A549 (cell line): ENCODE measurements at regions not wholly inside any gene's neighbourhood (a gene's known extent, or its start where the extent isn't known, plus 50 kb on each side); places are given as distances from the start of the nearest gene placed in this dataset.

Source experiments
- CEBPB ChIP-seq, 2 experiments: fragments of >200 bp in 1 of 2; sonication (Bioruptor Twin) in 1 of 2; formaldehyde crosslinking in 1 of 2; IDR thresholded peaks; 2 replicates each; pipeline ENCODE4 v1.6.1; 2012 to 2016
- POLR2A ChIP-seq: IDR thresholded peaks from 2 replicates; pipeline ENCODE4 v1.6.1; 2012; ENCODE audit warnings: mild to moderate bottlenecking, low read length
- TF ChIP-seq, protein P1 (sequence below): fragments of >200 bp; sonication (Bioruptor Twin); formaldehyde crosslinking; IDR thresholded peaks from 3 replicates; pipeline ENCODE4 v1.6.1; 2016
- TF ChIP-seq, protein P2 (sequence below): fragments of >200 bp; sonication (Bioruptor Twin); formaldehyde crosslinking; IDR thresholded peaks from 3 replicates; pipeline ENCODE4 v1.5.1; 2016

DNA sequence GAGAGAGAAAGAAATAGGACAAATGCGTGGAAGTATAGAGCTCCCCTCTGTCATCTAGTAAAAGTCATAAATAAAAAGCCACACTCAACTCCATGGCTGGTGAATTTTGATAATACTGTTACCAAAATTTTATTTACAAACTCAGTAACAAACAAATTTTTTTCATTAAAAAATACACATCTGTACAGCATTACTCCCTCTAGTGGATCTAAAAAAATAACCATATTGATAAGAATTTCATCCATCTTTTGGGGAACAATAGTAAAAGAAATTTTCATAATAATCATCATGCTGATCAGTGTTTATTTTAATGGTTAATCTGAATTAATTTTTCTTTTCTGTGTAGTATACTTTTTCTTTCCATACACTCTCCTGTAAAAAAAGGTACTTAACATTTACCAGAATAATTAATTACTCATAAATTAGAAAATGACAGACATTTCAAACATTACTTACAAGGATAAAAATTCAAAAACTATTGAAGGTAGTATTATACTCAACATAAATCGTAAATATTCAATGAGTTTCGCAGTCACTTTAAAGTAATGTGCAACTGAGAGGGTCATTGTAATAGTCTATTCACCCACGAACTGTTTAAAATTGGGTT lies 173.5 kb upstream of the LSM14A start:
- TF ChIP-seq, protein P1, sequence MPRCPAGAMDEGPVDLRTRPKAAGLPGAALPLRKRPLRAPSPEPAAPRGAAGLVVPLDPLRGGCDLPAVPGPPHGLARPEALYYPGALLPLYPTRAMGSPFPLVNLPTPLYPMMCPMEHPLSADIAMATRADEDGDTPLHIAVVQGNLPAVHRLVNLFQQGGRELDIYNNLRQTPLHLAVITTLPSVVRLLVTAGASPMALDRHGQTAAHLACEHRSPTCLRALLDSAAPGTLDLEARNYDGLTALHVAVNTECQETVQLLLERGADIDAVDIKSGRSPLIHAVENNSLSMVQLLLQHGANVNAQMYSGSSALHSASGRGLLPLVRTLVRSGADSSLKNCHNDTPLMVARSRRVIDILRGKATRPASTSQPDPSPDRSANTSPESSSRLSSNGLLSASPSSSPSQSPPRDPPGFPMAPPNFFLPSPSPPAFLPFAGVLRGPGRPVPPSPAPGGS, result no peak
- TF ChIP-seq CEBPB (IDR thresholded peaks at IDR 0.05), result no peak
- TF ChIP-seq, protein P2, sequence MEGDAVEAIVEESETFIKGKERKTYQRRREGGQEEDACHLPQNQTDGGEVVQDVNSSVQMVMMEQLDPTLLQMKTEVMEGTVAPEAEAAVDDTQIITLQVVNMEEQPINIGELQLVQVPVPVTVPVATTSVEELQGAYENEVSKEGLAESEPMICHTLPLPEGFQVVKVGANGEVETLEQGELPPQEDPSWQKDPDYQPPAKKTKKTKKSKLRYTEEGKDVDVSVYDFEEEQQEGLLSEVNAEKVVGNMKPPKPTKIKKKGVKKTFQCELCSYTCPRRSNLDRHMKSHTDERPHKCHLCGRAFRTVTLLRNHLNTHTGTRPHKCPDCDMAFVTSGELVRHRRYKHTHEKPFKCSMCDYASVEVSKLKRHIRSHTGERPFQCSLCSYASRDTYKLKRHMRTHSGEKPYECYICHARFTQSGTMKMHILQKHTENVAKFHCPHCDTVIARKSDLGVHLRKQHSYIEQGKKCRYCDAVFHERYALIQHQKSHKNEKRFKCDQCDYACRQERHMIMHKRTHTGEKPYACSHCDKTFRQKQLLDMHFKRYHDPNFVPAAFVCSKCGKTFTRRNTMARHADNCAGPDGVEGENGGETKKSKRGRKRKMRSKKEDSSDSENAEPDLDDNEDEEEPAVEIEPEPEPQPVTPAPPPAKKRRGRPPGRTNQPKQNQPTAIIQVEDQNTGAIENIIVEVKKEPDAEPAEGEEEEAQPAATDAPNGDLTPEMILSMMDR, result peak; percentile 82
- TF ChIP-seq POLR2A, result no peak
